ENCODE measurements at regions not wholly inside any gene's neighbourhood (a gene's known extent, or its start where the extent isn't known, plus 50 kb on each side); places are given as distances from the start of the nearest gene placed in this dataset.

GRCh38 chr3:153972862-153973261 is 148.3 kb upstream of the ARHGEF26 start:
- H3K4me3 ChIP-seq (ENCODE audit: low read depth, low read length), result no peak overlapping the region
- no peak for DNase-seq (ENCODE audit: low read depth)

DNA sequence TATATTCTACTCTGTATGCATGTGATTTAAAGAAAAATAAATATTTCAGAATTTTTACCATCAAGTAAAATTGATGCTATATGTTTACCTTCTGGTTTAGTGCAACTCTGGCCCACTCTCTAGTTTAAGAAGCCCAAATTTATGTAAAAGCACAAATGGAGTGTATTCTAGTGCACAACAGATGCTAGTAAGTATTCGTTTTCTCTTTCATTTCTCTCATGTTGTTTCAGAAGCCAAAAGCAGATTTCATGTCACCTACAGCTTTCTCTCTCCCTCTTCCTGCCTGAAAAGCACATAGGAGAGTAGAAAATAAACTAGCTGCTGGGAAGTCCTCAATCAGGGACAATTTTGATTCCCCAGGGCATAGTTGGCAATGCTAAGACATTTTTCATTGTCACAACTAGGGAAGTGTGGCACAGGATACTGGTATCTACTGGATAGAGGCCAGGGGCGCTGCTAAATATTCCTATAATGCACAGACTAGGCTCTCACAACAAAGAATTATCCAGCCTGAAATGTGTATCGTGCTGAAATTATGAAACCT is 147.4 kb upstream of the ARHGEF26 start:
- no peak for TF ChIP-seq CTCF (IDR thresholded peaks at IDR 0.05; ENCODE audit: insufficient read depth, low read length, poor library complexity, severe bottlenecking)
- no peak for DNase-seq (ENCODE audit: low read depth)
- Histone ChIP-seq H3K27me3 (ENCODE audit: control insufficient read depth, insufficient read depth, low read length) (no peaks in the 10 kb centered on the region), H3K4me3 (ENCODE audit: low read depth, low read length) (no peak overlapping the region), H3K36me3 (ENCODE audit: control insufficient read depth, insufficient read depth, low read length) (no peaks in the 10 kb centered on the region)

More at GRCh38 chr3:153972862-153973261, 148.3 kb upstream of the ARHGEF26 start:
- no peak for TF ChIP-seq CTCF (IDR thresholded peaks at IDR 0.05; ENCODE audit: insufficient read depth, low read length, poor library complexity, severe bottlenecking)
- Histone ChIP-seq H3K27me3 (ENCODE audit: control insufficient read depth, insufficient read depth, low read length) (no peaks in the 10 kb centered on the region), H3K36me3 (ENCODE audit: control insufficient read depth, insufficient read depth, low read length) (no peaks in the 10 kb centered on the region)

DNA sequence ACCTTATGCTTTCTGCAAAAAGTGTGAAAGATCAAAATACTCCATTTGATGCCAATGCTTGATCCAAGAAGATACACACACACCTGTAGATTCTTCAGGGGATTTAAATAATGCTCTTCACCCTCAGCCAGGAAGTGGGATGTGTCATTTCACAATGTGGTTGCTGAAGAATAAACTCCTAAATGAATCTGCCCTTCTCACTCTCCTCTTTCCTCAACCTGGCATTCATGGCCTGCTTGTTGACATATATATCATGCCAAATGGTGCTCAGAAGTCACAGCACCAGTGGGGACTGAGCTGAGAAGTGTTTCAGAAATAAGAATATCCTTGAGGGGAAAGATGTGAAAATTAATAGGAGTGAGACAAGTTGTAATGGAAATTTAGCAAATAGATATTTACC is 146.6 kb upstream of the ARHGEF26 start:
- TF ChIP-seq CTCF (IDR thresholded peaks at IDR 0.05; ENCODE audit: insufficient read depth, low read length, poor library complexity, severe bottlenecking), result no peak
- Histone ChIP-seq H3K27me3 (ENCODE audit: control insufficient read depth, insufficient read depth, low read length) (no peaks in the 10 kb centered on the region), H3K4me3 (ENCODE audit: low read depth, low read length) (no peak overlapping the region), H3K36me3 (ENCODE audit: control insufficient read depth, insufficient read depth, low read length) (no peaks in the 10 kb centered on the region)
- DNase-seq (ENCODE audit: low read depth), result no peak

DNA sequence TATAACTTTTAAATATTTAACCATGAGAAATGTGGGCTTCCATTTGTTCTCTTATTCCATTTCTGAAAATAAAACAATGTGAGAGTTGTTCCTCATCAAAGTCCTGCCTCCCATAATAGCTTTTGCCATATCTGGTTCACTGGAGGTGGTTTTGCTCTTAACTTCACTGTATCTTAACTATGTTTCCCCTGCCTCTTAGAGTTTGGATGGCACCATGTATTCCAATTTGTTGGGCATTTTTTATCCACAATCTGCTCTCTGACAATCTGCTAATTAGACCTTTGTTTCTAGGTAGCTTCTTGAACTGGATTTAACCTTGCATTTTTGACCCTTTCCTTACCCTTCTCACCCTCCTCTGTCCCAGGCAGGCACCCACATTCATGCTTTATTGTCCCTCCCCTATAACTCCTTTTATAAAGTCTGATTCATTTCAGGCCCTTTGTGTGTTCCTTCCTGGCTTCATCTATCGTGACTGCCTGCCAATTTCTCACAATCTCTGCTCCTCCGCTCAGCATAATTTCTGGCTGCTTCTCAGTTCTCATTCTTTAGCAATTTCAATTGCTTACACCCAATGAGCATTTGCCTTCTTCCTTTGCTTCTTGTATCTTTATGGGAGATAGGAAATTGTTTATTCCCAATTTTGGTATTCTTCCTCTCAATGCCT is 144.2 kb upstream of the ARHGEF26 start:
- H3K36me3 ChIP-seq (ENCODE audit: control insufficient read depth, insufficient read depth, low read length), result no peaks in the 10 kb centered on the region
- no peak for DNase-seq (ENCODE audit: low read depth)

DNA sequence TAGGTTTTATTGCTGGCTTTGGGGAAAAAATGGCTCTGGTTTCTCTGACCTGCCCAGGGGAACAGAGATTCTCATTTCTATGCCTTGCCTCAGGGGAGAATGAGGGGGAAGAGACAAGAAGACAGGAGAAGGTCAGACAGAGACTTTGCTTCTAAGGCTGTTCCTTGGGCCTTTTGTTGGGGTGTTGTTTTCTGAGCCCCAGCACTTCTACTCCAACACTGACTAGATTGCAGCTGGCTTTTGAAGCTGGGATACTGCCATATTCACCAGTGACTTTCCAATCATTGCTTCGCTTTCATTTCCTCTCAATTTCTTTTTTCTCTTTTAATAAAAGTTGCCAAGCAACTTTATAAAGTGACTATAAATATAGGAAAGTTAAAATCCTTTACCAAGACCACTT is 143.2 kb upstream of the ARHGEF26 start:
- Histone ChIP-seq H3K27me3 (ENCODE audit: control insufficient read depth, insufficient read depth, low read length) (no peaks in the 10 kb centered on the region), H3K4me3 (ENCODE audit: low read depth, low read length) (no peak overlapping the region), H3K36me3 (ENCODE audit: control insufficient read depth, insufficient read depth, low read length) (no peaks in the 10 kb centered on the region)
- no peak for DNase-seq (ENCODE audit: low read depth)
- no peak for TF ChIP-seq CTCF (IDR thresholded peaks at IDR 0.05; ENCODE audit: insufficient read depth, low read length, poor library complexity, severe bottlenecking)

More for the DNA sequence above, 144.2 kb upstream of the ARHGEF26 start:
- Histone ChIP-seq H3K4me3 (ENCODE audit: low read depth, low read length) (no peak overlapping the region), H3K27me3 (ENCODE audit: control insufficient read depth, insufficient read depth, low read length) (no peaks in the 10 kb centered on the region)
- TF ChIP-seq CTCF (IDR thresholded peaks at IDR 0.05; ENCODE audit: insufficient read depth, low read length, poor library complexity, severe bottlenecking), result no peak

Data from kidney epithelial cell (primary cell).